ENCODE measurements at regions not wholly inside any gene's neighbourhood (a gene's known extent, or its start where the extent isn't known, plus 50 kb on each side); places are given as distances from the start of the nearest gene placed in this dataset.

DNA sequence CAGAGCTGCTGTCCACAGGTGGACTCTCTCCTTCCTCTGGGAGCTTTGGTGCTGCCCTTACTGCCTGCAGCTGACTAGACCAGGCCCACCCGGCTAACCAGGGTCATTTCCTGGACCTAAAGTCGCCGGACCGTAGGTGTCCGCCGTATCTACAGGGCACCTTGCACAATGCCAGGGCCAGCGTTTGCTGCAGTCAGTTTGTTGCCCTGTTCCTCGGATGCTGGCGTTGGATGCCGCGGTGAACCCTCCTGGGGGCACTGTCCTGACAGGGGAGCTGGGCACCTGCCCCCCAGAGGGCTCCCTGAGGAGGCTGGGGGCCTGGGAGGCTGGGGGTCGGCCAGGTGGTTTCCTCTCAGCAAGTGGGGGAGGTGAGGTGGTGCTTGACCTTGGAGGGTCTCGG is 96.6 kb downstream of the UNCX start:
- Histone ChIP-seq H3K36me3 (no peaks in the 10 kb centered on the region), H3K4me3 (no peak overlapping the region), H3K4me1 (no peaks in the 10 kb centered on the region), H3K27ac (no peak overlapping the region), H3K9ac (ENCODE audit: low read depth in 2 of 2, low read length in 2 of 2) (no peak overlapping the region), H3K27me3 (no peaks in the 10 kb centered on the region), H3K9me3 (no peaks in the 10 kb centered on the region)
- TF ChIP-seq CTCF (IDR thresholded peaks at IDR 0.05) = no peak
- DNase-seq = no peak
- intact Hi-C loops (cut with DNase I) = no loop called here

DNA sequence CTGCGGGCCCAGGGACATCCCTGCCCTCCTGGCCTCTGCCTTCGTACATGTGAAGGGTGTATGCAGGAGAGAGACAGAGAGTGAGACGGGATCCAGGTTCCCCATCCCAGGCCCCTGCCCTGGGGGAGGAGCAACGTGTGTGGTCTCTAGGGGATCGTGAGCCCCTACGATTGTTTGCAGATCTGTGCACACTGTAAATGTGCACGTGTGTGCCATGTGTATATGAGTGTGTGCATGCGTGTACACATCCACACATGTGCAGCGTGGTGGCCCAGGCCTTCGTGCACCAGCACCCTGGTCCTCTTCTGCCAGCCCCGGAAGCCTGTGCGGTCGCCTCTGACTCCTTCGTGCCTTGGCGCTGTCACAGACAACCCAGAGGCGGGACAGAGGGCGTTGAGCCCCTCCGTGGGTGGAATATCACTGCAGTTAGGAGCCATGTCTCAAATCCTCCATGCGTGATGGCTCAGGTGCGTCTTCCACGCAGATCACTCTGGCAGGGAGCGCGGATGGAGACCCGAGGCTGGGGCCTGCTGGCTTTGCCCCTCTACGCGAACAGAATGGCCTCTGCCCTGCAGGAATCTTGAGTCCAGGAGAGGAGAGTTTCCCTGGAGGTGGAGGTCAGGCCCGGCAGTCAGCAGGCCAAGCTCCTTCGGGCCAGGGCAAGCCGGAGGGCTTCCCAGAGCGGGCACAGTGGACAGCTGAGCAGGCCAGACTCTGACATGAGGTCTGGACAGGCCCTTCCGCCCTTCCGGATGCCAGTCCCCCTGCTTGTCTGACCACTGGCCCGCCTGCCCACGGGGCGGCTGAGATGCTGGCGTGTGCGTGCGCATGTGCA is 97.5 kb downstream of the UNCX start:
- H3K4me3 ChIP-seq = no peak overlapping the region
- no peak overlapping the region for H3K9ac ChIP-seq (ENCODE audit: low read depth in 2 of 2, low read length in 2 of 2)
- no peaks in the 10 kb centered on the region for H3K36me3 ChIP-seq
- H3K27me3 ChIP-seq = no peaks in the 10 kb centered on the region
- no peaks in the 10 kb centered on the region for H3K9me3 ChIP-seq
- no peak for DNase-seq
- intact Hi-C loops (cut with DNase I) = no loop called here
- no peak overlapping the region for H3K27ac ChIP-seq
- no peaks in the 10 kb centered on the region for H3K4me1 ChIP-seq
- TF ChIP-seq CTCF (IDR thresholded peaks at IDR 0.05) = no peak

DNA sequence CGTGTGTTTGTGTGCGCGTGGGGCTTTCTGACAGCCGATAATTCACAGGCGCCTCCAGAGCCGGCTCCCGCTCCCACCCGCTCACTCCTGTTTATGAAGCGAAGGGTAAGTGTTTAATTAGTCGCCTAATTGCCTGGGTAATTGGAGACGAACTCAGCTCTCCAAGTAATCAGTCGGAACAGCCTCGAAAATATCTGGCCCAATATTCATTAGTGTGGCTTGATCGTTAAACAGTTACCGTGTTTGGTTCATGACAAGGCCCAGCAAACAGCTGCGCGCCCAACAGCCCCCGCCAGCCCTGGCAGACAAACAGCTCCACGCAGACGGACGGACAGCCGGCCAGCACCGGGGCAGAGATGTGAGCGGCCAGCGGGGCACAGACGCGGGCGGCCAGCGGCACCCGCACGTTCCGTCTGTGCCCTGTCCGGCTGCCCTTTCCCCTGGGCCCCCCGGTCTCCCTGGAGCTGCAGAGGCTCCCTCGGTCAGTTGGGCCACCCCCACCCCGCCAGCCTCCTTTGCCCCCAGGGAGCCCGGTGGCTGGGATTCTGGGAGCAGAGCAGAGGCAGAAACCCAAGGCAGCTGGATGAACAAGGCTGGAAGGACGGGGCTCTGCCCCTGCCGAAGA is 98.2 kb downstream of the UNCX start:
- Histone ChIP-seq H3K27me3 (no peaks in the 10 kb centered on the region), H3K9ac (ENCODE audit: low read depth in 2 of 2, low read length in 2 of 2) (no peak overlapping the region), H3K27ac (no peak overlapping the region), H3K4me3 (no peak overlapping the region), H3K36me3 (no peaks in the 10 kb centered on the region), H3K9me3 (no peaks in the 10 kb centered on the region), H3K4me1 (no peaks in the 10 kb centered on the region)
- intact Hi-C loops (cut with DNase I) = no loop called here
- no peak for TF ChIP-seq CTCF (IDR thresholded peaks at IDR 0.05)
- DNase-seq = no peak

DNA sequence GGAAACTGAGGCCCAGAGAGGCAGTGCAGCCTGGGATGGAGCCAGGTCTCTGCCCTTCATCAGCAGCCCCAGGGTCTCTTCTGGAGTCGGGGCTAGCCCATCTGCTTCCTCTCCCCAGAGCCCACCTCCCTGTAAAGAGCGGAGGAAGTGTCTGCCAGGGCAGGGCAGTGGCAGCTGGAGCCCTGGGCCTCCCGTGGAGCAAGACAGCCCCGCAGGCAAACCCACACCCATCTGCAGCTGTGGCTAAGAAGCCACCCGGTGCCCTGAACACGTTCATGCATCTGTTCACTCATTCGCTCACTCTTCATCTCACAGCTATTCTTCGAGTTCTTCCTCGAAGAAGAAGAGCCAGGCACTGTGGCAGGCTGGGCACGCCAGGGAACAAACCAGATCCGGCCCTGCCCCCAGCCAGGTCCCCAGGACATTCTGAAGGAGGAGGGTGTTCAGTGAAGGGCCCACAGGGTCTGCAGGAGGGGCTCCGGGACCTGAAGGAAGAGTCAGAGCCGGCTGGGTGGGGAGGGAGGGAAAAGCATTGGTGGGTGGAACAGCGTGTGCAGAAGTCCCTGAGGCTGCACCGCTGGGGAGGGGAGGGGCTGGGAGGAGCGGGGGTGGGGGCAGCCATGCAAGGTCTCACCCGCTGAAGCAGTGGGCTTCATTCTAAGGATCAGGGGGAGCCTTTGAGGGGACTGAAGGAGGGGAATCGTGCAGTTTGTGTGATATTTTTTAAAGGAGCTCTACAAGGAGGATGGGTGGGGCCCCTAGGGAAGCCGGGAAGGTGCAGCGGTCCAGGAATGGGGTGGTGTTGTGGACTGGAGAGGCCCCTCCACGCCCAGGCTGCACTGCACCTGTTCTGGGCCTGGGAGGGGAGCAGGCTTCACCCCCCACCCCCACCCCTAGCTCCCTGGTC is 99.1 kb downstream of the UNCX start:
- Histone ChIP-seq H3K27me3 (no peaks in the 10 kb centered on the region), H3K27ac (no peak overlapping the region), H3K9me3 (no peaks in the 10 kb centered on the region), H3K36me3 (no peaks in the 10 kb centered on the region), H3K9ac (ENCODE audit: low read depth in 2 of 2, low read length in 2 of 2) (no peak overlapping the region), H3K4me3 (no peak overlapping the region), H3K4me1 (no peaks in the 10 kb centered on the region)
- no peak for TF ChIP-seq CTCF (IDR thresholded peaks at IDR 0.05)
- intact Hi-C loops (cut with DNase I) = no loop called here
- no peak for DNase-seq

DNA sequence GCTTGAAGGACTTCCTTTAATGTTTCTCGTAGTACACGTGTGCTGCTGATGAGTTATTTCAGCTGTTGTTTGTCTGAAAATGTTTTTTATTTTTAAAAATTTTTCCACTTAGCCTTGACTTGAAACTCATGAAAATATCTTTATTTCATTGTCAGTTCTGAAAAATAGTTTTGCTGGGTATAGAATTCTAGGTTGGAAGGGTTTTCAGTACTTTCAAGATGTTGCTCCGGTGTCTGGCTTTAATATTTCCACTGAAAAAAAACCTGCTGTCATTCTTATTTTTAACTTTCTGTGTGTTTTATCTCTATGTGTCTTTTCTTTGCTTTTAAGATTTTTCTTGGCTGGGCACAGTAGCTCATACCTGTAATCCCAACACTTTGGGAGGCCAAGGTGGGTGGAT is 103.8 kb downstream of the UNCX start:
- intact Hi-C loops (cut with DNase I) = no loop called here
- Histone ChIP-seq H3K9ac (ENCODE audit: low read depth in 2 of 2, low read length in 2 of 2) (no peak overlapping the region), H3K9me3 (no peaks in the 10 kb centered on the region), H3K4me3 (no peak overlapping the region), H3K4me1 (no peaks in the 10 kb centered on the region), H3K36me3 (no peaks in the 10 kb centered on the region), H3K27ac (no peak overlapping the region), H3K27me3 (no peaks in the 10 kb centered on the region)
- no peak for TF ChIP-seq CTCF (IDR thresholded peaks at IDR 0.05)
- no peak for DNase-seq

Measured in colonic mucosa (tissue), 4 donors.